ENCODE measurements at regions not wholly inside any gene's neighbourhood (a gene's known extent, or its start where the extent isn't known, plus 50 kb on each side); places are given as distances from the start of the nearest gene placed in this dataset.

GRCh38 chr1:98373056-98373455, 288.5 kb upstream of the SNX7 start (continued):
- TF ChIP-seq, protein P1, sequence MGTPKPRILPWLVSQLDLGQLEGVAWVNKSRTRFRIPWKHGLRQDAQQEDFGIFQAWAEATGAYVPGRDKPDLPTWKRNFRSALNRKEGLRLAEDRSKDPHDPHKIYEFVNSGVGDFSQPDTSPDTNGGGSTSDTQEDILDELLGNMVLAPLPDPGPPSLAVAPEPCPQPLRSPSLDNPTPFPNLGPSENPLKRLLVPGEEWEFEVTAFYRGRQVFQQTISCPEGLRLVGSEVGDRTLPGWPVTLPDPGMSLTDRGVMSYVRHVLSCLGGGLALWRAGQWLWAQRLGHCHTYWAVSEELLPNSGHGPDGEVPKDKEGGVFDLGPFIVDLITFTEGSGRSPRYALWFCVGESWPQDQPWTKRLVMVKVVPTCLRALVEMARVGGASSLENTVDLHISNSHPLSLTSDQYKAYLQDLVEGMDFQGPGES (IDR thresholded peaks at IDR 0.05; ENCODE audit: low read depth, low read length) = no peak
- no peak for TF ChIP-seq MEF2A (IDR thresholded peaks at IDR 0.05; ENCODE audit: borderline replicate concordance, low read depth)
- no peak for TF ChIP-seq NFIC (IDR thresholded peaks at IDR 0.05; ENCODE audit: borderline replicate concordance)

DNA sequence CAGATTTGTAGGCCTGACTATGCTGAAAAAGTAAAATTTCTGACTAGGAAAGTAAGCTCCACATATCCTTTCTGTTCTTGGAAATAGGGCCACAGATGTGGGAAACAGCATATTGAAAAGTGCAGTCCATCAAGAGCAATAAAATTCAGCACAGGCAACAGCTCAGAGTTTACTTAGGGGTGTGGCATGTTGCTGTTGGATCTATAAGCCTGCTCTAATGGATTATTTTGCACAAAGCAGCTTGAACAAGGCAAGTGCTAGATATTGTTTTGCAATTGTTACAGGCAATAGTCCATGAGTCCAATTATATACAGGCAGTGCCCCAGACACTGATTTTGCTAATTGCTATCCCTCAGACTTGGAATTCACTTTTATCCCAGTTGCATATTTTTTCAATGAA, 289.8 kb upstream of the SNX7 start:
- H3K9me2 ChIP-seq = no peaks in the 10 kb centered on the region
- no peak overlapping the region for H3K4me2 ChIP-seq
- no peaks in the 10 kb centered on the region for H4K20me1 ChIP-seq (ENCODE audit: insufficient read depth)
- no peaks in the 10 kb centered on the region for H3K79me2 ChIP-seq (ENCODE audit: insufficient read depth)
- H3K36me3 ChIP-seq (replicated peaks in 1 of 2; ENCODE audit: control insufficient read depth in 1 of 2, insufficient read depth in 2 of 2, low read length in 1 of 2) = no peaks in the 10 kb centered on the region
- H3K4me3 ChIP-seq (ENCODE audit: low read depth in 2 of 2, low read length in 1 of 2) = no peak overlapping the region
- H2AFZ ChIP-seq (ENCODE audit: low read depth) = no peak overlapping the region
- no peaks in the 10 kb centered on the region for H3K9me3 ChIP-seq
- ChIA-PET CTCF (interaction anchor here (1.5 kb wide), 1 partner anchor 8 kb away, joined by 3 read pairs; no protein-coding TSS in a partner anchor), POLR2A (no interaction called here)
- H3K9ac ChIP-seq = no peak overlapping the region
- H3F3A ChIP-seq (replicated peaks; ENCODE audit: insufficient read depth) = no peaks in the 10 kb centered on the region
- no peak for DNase-seq
- TF ChIP-seq, protein P2, sequence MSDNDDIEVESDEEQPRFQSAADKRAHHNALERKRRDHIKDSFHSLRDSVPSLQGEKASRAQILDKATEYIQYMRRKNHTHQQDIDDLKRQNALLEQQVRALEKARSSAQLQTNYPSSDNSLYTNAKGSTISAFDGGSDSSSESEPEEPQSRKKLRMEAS (IDR thresholded peaks at IDR 0.05; ENCODE audit: low read depth) = no peak
- TF ChIP-seq SMC3 (IDR thresholded peaks at IDR 0.05; ENCODE audit: low read depth, low read length) (no peak), USF2 (IDR thresholded peaks at IDR 0.05; ENCODE audit: borderline replicate concordance, low read depth, low read length) (no peak), CHD2 (IDR thresholded peaks at IDR 0.05; ENCODE audit: low read length, partially characterized antibody) (no peak), MXI1 (IDR thresholded peaks at IDR 0.05; ENCODE audit: low read depth, low read length) (no peak), ELF1 (IDR thresholded peaks at IDR 0.05) (no peak), CTCF (IDR thresholded peaks at IDR 0.05) (no peak), POLR2AphosphoS5 (IDR thresholded peaks at IDR 0.05; ENCODE audit: low read depth, low read length) (no peak), RXRA (IDR thresholded peaks at IDR 0.05; ENCODE audit: borderline replicate concordance, low read depth) (no peak), EP300 (IDR thresholded peaks at IDR 0.05; ENCODE audit: borderline replicate concordance in 1 of 2, low read depth in 1 of 2, low read length in 1 of 2) (no peak), SIN3A (IDR thresholded peaks at IDR 0.05; ENCODE audit: borderline replicate concordance, low read depth, low read length) (no peak), JUND (IDR thresholded peaks at IDR 0.05) (no peak), GABPA (IDR thresholded peaks at IDR 0.05; ENCODE audit: low read depth) (no peak), RCOR1 (IDR thresholded peaks at IDR 0.05; ENCODE audit: low read length) (no peak), EZH2phosphoT487 (IDR thresholded peaks at IDR 0.05; ENCODE audit: borderline replicate concordance, low read depth) (no peak), REST (IDR thresholded peaks at IDR 0.05; ENCODE audit: low read depth, low read length) (no peak), FOXM1 (IDR thresholded peaks at IDR 0.05; ENCODE audit: low read depth) (no peak), YY1 (IDR thresholded peaks at IDR 0.05; ENCODE audit: low read depth) (no peak), FOSL2 (IDR thresholded peaks at IDR 0.05; ENCODE audit: borderline replicate concordance, low read depth) (no peak)
- no peaks in the 10 kb centered on the region for H3K27me3 ChIP-seq (ENCODE audit: insufficient read depth)
- H3K4me1 ChIP-seq (ENCODE audit: control insufficient read depth in 1 of 2, insufficient read depth in 2 of 2, low read depth in 1 of 2, low read length in 1 of 2) = no peaks in the 10 kb centered on the region; a peak in 1 of 4 replicates
- H3K27ac ChIP-seq (ENCODE audit: low read depth in 2 of 2, low read length in 1 of 2) = no peak overlapping the region
